Keratinocyte (primary cell): ENCODE measurements at regions not wholly inside any gene's neighbourhood (a gene's known extent, or its start where the extent isn't known, plus 50 kb on each side); places are given as distances from the start of the nearest gene placed in this dataset.

ENCODE experiments used
- EZH2 ChIP-seq: IDR thresholded peaks from one replicate; pipeline ENCODE4 v1.6.1; 2012; ENCODE audit warnings: inconsistent platforms, mild to moderate bottlenecking, low read length, moderate library complexity
- TF ChIP-seq, protein P1 (sequence below), 3 experiments: IDR thresholded peaks in 1 of 3; conservative IDR thresholded peaks in 1 of 3; optimal IDR thresholded peaks in 1 of 3; 2 replicates in 2 of 3; 3 replicates in 1 of 3; pipeline versions ENCODE3 to v1.5.1; 2011; ENCODE audit warnings: low read length in 3 of 3, mild to moderate bottlenecking in 3 of 3, moderate library complexity in 2 of 3, control low read depth in 1 of 3, inconsistent platforms in 1 of 3; ENCODE audit not compliant: insufficient read depth in 2 of 3; ENCODE audit errors: extremely low read depth in 1 of 3

DNA sequence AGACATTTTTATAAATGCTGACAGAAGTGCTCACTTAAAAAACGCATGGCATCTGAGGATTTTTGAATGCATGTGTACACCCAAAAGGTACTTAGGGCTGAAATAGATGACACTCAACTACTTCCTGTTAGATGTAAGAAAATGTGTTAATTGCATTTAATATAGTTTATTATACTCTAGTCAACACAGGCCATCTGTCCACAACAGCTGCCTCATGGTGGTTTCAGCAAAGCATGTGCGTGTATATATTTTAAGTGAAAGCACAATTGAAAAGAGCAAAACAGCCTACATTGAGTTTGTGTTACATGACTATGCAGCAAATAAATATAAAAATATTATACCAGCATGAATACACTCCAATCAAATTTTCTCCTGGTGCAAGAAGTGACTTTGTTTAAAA is 1233.0 kb upstream of the EYS start:
- TF ChIP-seq, protein P1, sequence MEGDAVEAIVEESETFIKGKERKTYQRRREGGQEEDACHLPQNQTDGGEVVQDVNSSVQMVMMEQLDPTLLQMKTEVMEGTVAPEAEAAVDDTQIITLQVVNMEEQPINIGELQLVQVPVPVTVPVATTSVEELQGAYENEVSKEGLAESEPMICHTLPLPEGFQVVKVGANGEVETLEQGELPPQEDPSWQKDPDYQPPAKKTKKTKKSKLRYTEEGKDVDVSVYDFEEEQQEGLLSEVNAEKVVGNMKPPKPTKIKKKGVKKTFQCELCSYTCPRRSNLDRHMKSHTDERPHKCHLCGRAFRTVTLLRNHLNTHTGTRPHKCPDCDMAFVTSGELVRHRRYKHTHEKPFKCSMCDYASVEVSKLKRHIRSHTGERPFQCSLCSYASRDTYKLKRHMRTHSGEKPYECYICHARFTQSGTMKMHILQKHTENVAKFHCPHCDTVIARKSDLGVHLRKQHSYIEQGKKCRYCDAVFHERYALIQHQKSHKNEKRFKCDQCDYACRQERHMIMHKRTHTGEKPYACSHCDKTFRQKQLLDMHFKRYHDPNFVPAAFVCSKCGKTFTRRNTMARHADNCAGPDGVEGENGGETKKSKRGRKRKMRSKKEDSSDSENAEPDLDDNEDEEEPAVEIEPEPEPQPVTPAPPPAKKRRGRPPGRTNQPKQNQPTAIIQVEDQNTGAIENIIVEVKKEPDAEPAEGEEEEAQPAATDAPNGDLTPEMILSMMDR (optimal IDR thresholded peaks at IDR 0.05 in 1 of 3, IDR thresholded peaks at IDR 0.05 in 1 of 3, conservative IDR thresholded peaks at IDR 0.05 in 1 of 3; ENCODE audit: extremely low read depth in 1 of 3, insufficient read depth in 2 of 3, low read length in 3 of 3), result no peak
- TF ChIP-seq EZH2, result no peak
